GM12891 (cell line): ENCODE measurements at regions not wholly inside any gene's neighbourhood (a gene's known extent, or its start where the extent isn't known, plus 50 kb on each side); places are given as distances from the start of the nearest gene placed in this dataset.

Experiments
- DNase-seq: peaks from one replicate; pipeline ENCODE4 v3.0.0; 2011; ENCODE audit warnings: low spot score; ENCODE audit not compliant: insufficient read length
- FAIRE-seq: peaks from 2 replicates; lab custom pipeline; 2011; peaks lifted over from hg19 to GRCh38; lab: Jason Lieb, UNC
- PAX5 ChIP-seq: IDR thresholded peaks from 2 replicates; pipeline ENCODE4 v1.6.1; 2011; ENCODE audit warnings: low read length, moderate library complexity, mild to moderate bottlenecking; ENCODE audit not compliant: insufficient read depth, severe bottlenecking
- POLR2A ChIP-seq: IDR thresholded peaks from 2 replicates; pipeline ENCODE4 v1.6.1; 2011; ENCODE audit warnings: low read depth, low read length, control low read depth
- POLR2AphosphoS5 ChIP-seq: IDR thresholded peaks from 2 replicates; pipeline ENCODE4 v1.6.1; 2011; ENCODE audit warnings: low read depth, low read length, control low read depth
- POU2F2 ChIP-seq: IDR thresholded peaks from 2 replicates; pipeline ENCODE4 v1.6.1; 2011; ENCODE audit warnings: low read depth, mild to moderate bottlenecking, control low read depth, low read length, moderate library complexity
- SPI1 ChIP-seq: IDR thresholded peaks from 2 replicates; pipeline ENCODE4 v1.6.1; 2011; ENCODE audit warnings: low read depth, low read length, control low read depth
- TAF1 ChIP-seq: IDR thresholded peaks from 2 replicates; pipeline ENCODE4 v1.6.1; 2011; ENCODE audit warnings: low read depth, low read length, control low read depth

- no peak for FAIRE-seq
These were observed 314.2 kb upstream of the CCL2 start for GRCh38 chr17:33940769-33941370.

GRCh38 chr17:33941744-33942143 is 313.3 kb upstream of the CCL2 start:
- no peak for TF ChIP-seq POU2F2
- TF ChIP-seq PAX5 = no peak
- TF ChIP-seq SPI1 = no peak
- no peak for TF ChIP-seq POLR2AphosphoS5
- TF ChIP-seq TAF1 = no peak
- TF ChIP-seq POLR2A = no peak
- FAIRE-seq (no peak), DNase-seq (no peak)

More at GRCh38 chr17:33940769-33941370, 314.2 kb upstream of the CCL2 start:
- TF ChIP-seq POLR2A (no peak), POU2F2 (no peak), POLR2AphosphoS5 (no peak), PAX5 (no peak), TAF1 (no peak), SPI1 (no peak)
- no peak for DNase-seq

GRCh38 chr17:33942414-33942813 is 312.7 kb upstream of the CCL2 start:
- FAIRE-seq (no peak), DNase-seq (no peak)
- no peak for TF ChIP-seq POLR2AphosphoS5
- TF ChIP-seq SPI1 = no peak
- no peak for TF ChIP-seq TAF1
- TF ChIP-seq POU2F2 = no peak
- TF ChIP-seq POLR2A = no peak
- TF ChIP-seq PAX5 = no peak

GRCh38 chr17:33944412-33944811 is 310.7 kb upstream of the CCL2 start:
- DNase-seq = no peak

GRCh38 chr17:33944826-33945225 is 310.3 kb upstream of the CCL2 start:
- no peak for DNase-seq
- TF ChIP-seq TAF1 (no peak), POU2F2 (no peak), PAX5 (no peak), POLR2AphosphoS5 (no peak)
- FAIRE-seq = no peak

More at GRCh38 chr17:33944412-33944811, 310.7 kb upstream of the CCL2 start:
- no peak for TF ChIP-seq POU2F2
- no peak for TF ChIP-seq POLR2A
- no peak for TF ChIP-seq PAX5
- TF ChIP-seq TAF1 = no peak
- no peak for TF ChIP-seq SPI1
- TF ChIP-seq POLR2AphosphoS5 = no peak
- FAIRE-seq = no peak

- TF ChIP-seq POLR2AphosphoS5 (no peak), POU2F2 (no peak), PAX5 (no peak), POLR2A (no peak), TAF1 (no peak)
- FAIRE-seq (no peak), DNase-seq (no peak)
These were observed 309.2 kb upstream of the CCL2 start for GRCh38 chr17:33945646-33946546.

GRCh38 chr17:33947762-33948161 is 307.3 kb upstream of the CCL2 start:
- DNase-seq (no peak), FAIRE-seq (no peak)
- TF ChIP-seq TAF1 = no peak
- no peak for TF ChIP-seq POU2F2
- no peak for TF ChIP-seq SPI1
- TF ChIP-seq PAX5 = no peak
- no peak for TF ChIP-seq POLR2AphosphoS5
- no peak for TF ChIP-seq POLR2A

- FAIRE-seq = no peak
- no peak for DNase-seq
These were observed 306.8 kb upstream of the CCL2 start for GRCh38 chr17:33948309-33948708.

GRCh38 chr17:33949100-33949499 is 306.0 kb upstream of the CCL2 start:
- no peak for FAIRE-seq
- no peak for DNase-seq
- TF ChIP-seq POU2F2 (no peak), POLR2AphosphoS5 (no peak), POLR2A (no peak), SPI1 (no peak), PAX5 (no peak), TAF1 (no peak)

More at GRCh38 chr17:33948309-33948708, 306.8 kb upstream of the CCL2 start:
- TF ChIP-seq SPI1 = no peak
- no peak for TF ChIP-seq TAF1
- TF ChIP-seq POLR2A = no peak
- TF ChIP-seq POLR2AphosphoS5 = no peak
- TF ChIP-seq PAX5 = no peak
- TF ChIP-seq POU2F2 = no peak
